CD4-positive, alpha-beta T cell (primary cell): ENCODE measurements at regions not wholly inside any gene's neighbourhood (a gene's known extent, or its start where the extent isn't known, plus 50 kb on each side); places are given as distances from the start of the nearest gene placed in this dataset.

Source experiments
- ATAC-seq: fragments of 200-7000 bp; cut with Tn5 transposase; one replicate; pipeline ENCODE4 v1.10.0; 2022; ENCODE audit warnings: mild to moderate bottlenecking; ENCODE audit not compliant: poor library complexity
- CTCF ChIA-PET: fragments of 350-600 bp; sonication (Branson Sonifier 250); formaldehyde crosslinking; loops from one replicate; lab custom pipeline; 2021; ENCODE audit warnings: antibody characterized with exemption, inconsistent platforms; lab: Charles Lee
- POLR2A ChIA-PET: fragments of 350-600 bp; sonication (Branson Sonifier 250); formaldehyde crosslinking; loops from one replicate; lab custom pipeline; 2021; ENCODE audit warnings: antibody characterized with exemption, inconsistent platforms; lab: Charles Lee
- DNase-seq, 14 experiments: peaks; one replicate each; pipeline ENCODE4 v3.0.0-alpha.2; 2013 to 2020; ENCODE audit warnings: mixed read lengths in 2 of 14
- H3K27ac ChIP-seq, 2 donors: one replicate each; pipeline versions ENCODE4 v1.5.1 to v1.7.0; 2013; ENCODE audit warnings: low read length in 2 of 2, low read depth in 1 of 2, mild to moderate bottlenecking in 1 of 2
- H3K27me3 ChIP-seq, 2 experiments: 1 replicate in 1 of 2; 2 replicates in 1 of 2; pipeline versions ENCODE4 v1.6.1 to v1.7.0; 2013; ENCODE audit warnings: low read length in 2 of 2, control low read depth in 1 of 2, mild to moderate bottlenecking in 1 of 2, moderate library complexity in 1 of 2; ENCODE audit not compliant: insufficient read depth in 2 of 2, control insufficient read depth in 1 of 2
- H3K36me3 ChIP-seq: one replicate; pipeline ENCODE4 v1.6.1; 2013; ENCODE audit warnings: low read length, control low read depth; ENCODE audit not compliant: insufficient read depth
- H3K4me1 ChIP-seq: one replicate; pipeline ENCODE4 v1.6.1; 2013; ENCODE audit warnings: low read length, control low read depth; ENCODE audit not compliant: insufficient read depth
- H3K4me3 ChIP-seq: one replicate; pipeline ENCODE4 v1.5.1; 2013; ENCODE audit warnings: mild to moderate bottlenecking, low read length, moderate library complexity
- H3K9me3 ChIP-seq, 2 experiments: 1 replicate in 1 of 2; 2 replicates in 1 of 2; pipeline versions ENCODE4 v1.6.1 to v1.7.0; 2013; ENCODE audit warnings: low read length in 2 of 2, mild to moderate bottlenecking in 2 of 2, control low read depth in 1 of 2, moderate library complexity in 1 of 2; ENCODE audit not compliant: control insufficient read depth in 1 of 2, insufficient read depth in 1 of 2
- H3K27ac Mint-ChIP-seq: one replicate; pipeline ENCODE4 v1.8.0; 2020; ENCODE audit warnings: mixed read lengths
- H3K27me3 Mint-ChIP-seq: one replicate; pipeline ENCODE4 v1.8.0; 2021; ENCODE audit warnings: mixed read lengths
- H3K36me3 Mint-ChIP-seq: one replicate; pipeline ENCODE4 v1.8.0; 2021; ENCODE audit warnings: low read depth, mixed read lengths
- H3K4me1 Mint-ChIP-seq: one replicate; pipeline ENCODE4 v1.8.0; 2021; ENCODE audit warnings: low read depth, mixed read lengths
- H3K4me3 Mint-ChIP-seq: one replicate; pipeline ENCODE4 v1.8.0; 2020; ENCODE audit warnings: mild to moderate bottlenecking, mixed read lengths
- H3K9me3 Mint-ChIP-seq: one replicate; pipeline ENCODE4 v1.8.0; 2020; ENCODE audit warnings: mixed read lengths
- CTCF ChIP-seq: fragments of 200-600 bp; IDR thresholded peaks from one replicate; pipeline ENCODE4 v1.8.0; 2022; ENCODE audit warnings: antibody characterized with exemption, mild to moderate bottlenecking
- intact Hi-C, 2 experiments: fragments of 100-400 bp; cut with DNase I in 1 of 2; cut with micrococcal nuclease in 1 of 2; formaldehyde crosslinking; loops; one replicate each; pipeline versions ENCODE4 v1.15.1 to v1.9.0; 2023 to 2025; cut with DNase I, micrococcal nuclease

DNA sequence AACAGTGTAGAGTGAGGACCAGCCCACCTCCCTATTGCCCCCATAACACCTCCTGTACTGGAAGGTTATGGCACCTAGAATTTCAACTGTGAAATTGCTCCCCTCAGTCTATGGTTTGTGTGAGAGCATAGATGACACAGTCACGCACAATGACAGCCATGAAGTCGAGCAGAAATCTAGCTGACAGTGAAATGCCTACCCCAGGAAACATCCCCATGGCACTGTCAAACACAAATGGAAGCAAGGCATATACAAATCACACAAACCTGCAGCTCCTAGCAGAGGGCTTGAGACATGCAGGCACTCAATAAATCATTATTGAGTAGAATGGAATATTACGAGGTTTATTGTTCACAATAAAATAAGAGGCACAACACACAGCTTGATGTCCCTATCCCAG lies 142.5 kb upstream of the ST6GALNAC5 start:
- H3K9me3 ChIP-seq: no peaks in the 10 kb centered on the region
- ChIA-PET POLR2A (no interaction called here), CTCF (no interaction called here)
- no peaks in the 10 kb centered on the region for H3K27me3 ChIP-seq
- H3K36me3 ChIP-seq: no peaks in the 10 kb centered on the region
- Mint-ChIP-seq H3K27ac (no peak overlapping the region), H3K9me3 (no peaks in the 10 kb centered on the region), H3K27me3 (no peaks in the 10 kb centered on the region), H3K4me1 (no peaks in the 10 kb centered on the region), H3K36me3 (no peaks in the 10 kb centered on the region), H3K4me3 (no peak overlapping the region)
- H3K27ac ChIP-seq: no peak overlapping the region
- no peaks in the 10 kb centered on the region for H3K4me1 ChIP-seq
- no peak for ATAC-seq
- no peak overlapping the region for H3K4me3 ChIP-seq
- no peak for TF ChIP-seq CTCF
- DNase-seq: no peak
- intact Hi-C loops: no loop called here

GRCh38 chr1:76725864-76726619 lies 141.2 kb upstream of the ST6GALNAC5 start:
- intact Hi-C loops: no loop called here
- no peaks in the 10 kb centered on the region for H3K4me1 Mint-ChIP-seq
- ChIA-PET POLR2A (no interaction called here), CTCF (interaction anchor here (1.0 kb wide), 1 partner anchor 25 kb away, joined by 3 read pairs; no protein-coding TSS in a partner anchor)
- Histone ChIP-seq H3K9me3 (no peaks in the 10 kb centered on the region), H3K36me3 (no peaks in the 10 kb centered on the region), H3K27ac (no peak overlapping the region), H3K4me1 (no peaks in the 10 kb centered on the region), H3K4me3 (no peak overlapping the region), H3K27me3 (no peaks in the 10 kb centered on the region)
- H3K4me3 Mint-ChIP-seq: no peak overlapping the region
- ATAC-seq (no peak), DNase-seq (no peak)
- TF ChIP-seq CTCF: no peak
- no peak overlapping the region for H3K27ac Mint-ChIP-seq
- H3K36me3 Mint-ChIP-seq: no peaks in the 10 kb centered on the region
- no peaks in the 10 kb centered on the region for H3K9me3 Mint-ChIP-seq
- H3K27me3 Mint-ChIP-seq: no peaks in the 10 kb centered on the region

GRCh38 chr1:76727520-76727919 lies 139.8 kb upstream of the ST6GALNAC5 start:
- Histone ChIP-seq H3K4me1 (no peaks in the 10 kb centered on the region), H3K27me3 (no peaks in the 10 kb centered on the region), H3K9me3 (no peaks in the 10 kb centered on the region), H3K36me3 (no peaks in the 10 kb centered on the region), H3K27ac (no peak overlapping the region), H3K4me3 (no peak overlapping the region)
- ChIA-PET POLR2A (no interaction called here), CTCF (no interaction called here)
- no peak for TF ChIP-seq CTCF
- Mint-ChIP-seq H3K4me3 (no peak overlapping the region), H3K27ac (no peak overlapping the region), H3K4me1 (no peaks in the 10 kb centered on the region), H3K27me3 (no peaks in the 10 kb centered on the region), H3K36me3 (no peaks in the 10 kb centered on the region), H3K9me3 (no peaks in the 10 kb centered on the region)
- DNase-seq: no peak
- no peak for ATAC-seq
- intact Hi-C loops: no loop called here
